IMR-90 (cell line): ENCODE measurements at regions not wholly inside any gene's neighbourhood (a gene's known extent, or its start where the extent isn't known, plus 50 kb on each side); places are given as distances from the start of the nearest gene placed in this dataset.
"Not testable (repeated sequence)": the region's sequence is repeated elsewhere in the genome, so short reads cannot be mapped to it uniquely, and the experiment has no call there.

Experiments
- ATAC-seq: fragments of 200-7000 bp; cut with Tn5 transposase; 2 replicates; pipeline ENCODE4 v1.9.1; 2020; ENCODE audit warnings: low read depth, mild to moderate bottlenecking, moderate library complexity
- BruUV-seq: library from RNA; stranded (reverse); fragments of 400-500 nt; replicated peaks from 2 replicates; lab custom pipeline; 2021; lab: Mats Ljungman, UMichigan
- CTCF ChIA-PET: fragments of 300-600 bp; formaldehyde crosslinking; extraction: SDS; loops from one replicate; lab custom pipeline; 2021; ENCODE audit warnings: antibody characterized with exemption; lab: Yijun Ruan, JAX
- POLR2A ChIA-PET: fragments of 300-600 bp; sonication (Branson Sonifier 250); formaldehyde crosslinking; loops from one replicate; lab custom pipeline; 2022; ENCODE audit warnings: antibody characterized with exemption; ENCODE audit not compliant: unreplicated experiment; lab: Charles Lee
- DNase-seq: peaks from one replicate; pipeline ENCODE4 v3.0.0; 2013
- H2AFZ ChIP-seq: replicated peaks from 2 replicates; pipeline ENCODE3; 2013; ENCODE audit warnings: low read length, mild to moderate bottlenecking; ENCODE audit not compliant: poor library complexity
- H2AK5ac ChIP-seq: 2 replicates; pipeline ENCODE4 v1.6.1; 2013; ENCODE audit warnings: low read depth, low read length, inconsistent platforms
- H2AK9ac ChIP-seq: replicated peaks from 2 replicates; pipeline ENCODE3; 2013; ENCODE audit warnings: mild to moderate bottlenecking, low read depth, low read length, moderate library complexity; ENCODE audit not compliant: poor library complexity
- H2BK120ac ChIP-seq: 2 replicates; pipeline ENCODE4 v1.6.1; 2013; ENCODE audit warnings: low read depth, low read length, inconsistent platforms
- H2BK15ac ChIP-seq: 3 replicates; pipeline ENCODE4 v1.6.1; 2013; ENCODE audit warnings: low read depth, low read length, inconsistent platforms
- H2BK20ac ChIP-seq: 2 replicates; pipeline ENCODE4 v1.6.1; 2013; ENCODE audit warnings: low read depth, mild to moderate bottlenecking, inconsistent platforms, low read length, moderate library complexity
- H2BK5ac ChIP-seq: 2 replicates; pipeline ENCODE4 v1.6.1; 2013; ENCODE audit warnings: mild to moderate bottlenecking, low read depth, low read length, inconsistent platforms; ENCODE audit not compliant: poor library complexity, severe bottlenecking
- H3K14ac ChIP-seq: replicated peaks from 2 replicates; pipeline ENCODE4 v1.6.1; 2013; ENCODE audit warnings: low read depth, low read length, inconsistent platforms
- H3K18ac ChIP-seq: 2 replicates; pipeline ENCODE4 v1.6.1; 2013; ENCODE audit warnings: low read depth, low read length, control low read depth
- H3K23ac ChIP-seq: 2 replicates; pipeline ENCODE4 v1.6.1; 2013; ENCODE audit warnings: low read depth, low read length, inconsistent platforms
- H3K27ac ChIP-seq: 2 replicates; pipeline ENCODE4 v1.5.1; 2013; ENCODE audit warnings: mild to moderate bottlenecking, control low read depth, low read length; ENCODE audit not compliant: insufficient read depth
- H3K27me3 ChIP-seq: 2 replicates; pipeline ENCODE4 v1.6.1; 2013; ENCODE audit warnings: low read length; ENCODE audit not compliant: control insufficient read depth, insufficient read depth
- H3K36me3 ChIP-seq: 2 replicates; pipeline ENCODE4 v1.6.1; 2013; ENCODE audit warnings: low read length, mixed read lengths; ENCODE audit not compliant: control insufficient read depth, insufficient read depth
- H3K4ac ChIP-seq: 2 replicates; pipeline ENCODE4 v1.6.1; 2013; ENCODE audit warnings: low read depth, low read length, inconsistent platforms
- H3K4me1 ChIP-seq: 2 replicates; pipeline ENCODE4 v1.6.1; 2013; ENCODE audit warnings: low read length, mixed read lengths; ENCODE audit not compliant: control insufficient read depth, insufficient read depth
- H3K4me2 ChIP-seq: 2 replicates; pipeline ENCODE4 v1.6.1; 2013; ENCODE audit warnings: low read depth, mild to moderate bottlenecking, control low read depth, low read length, moderate library complexity
- H3K4me3 ChIP-seq: 2 replicates; pipeline ENCODE4 v1.5.1; 2013; ENCODE audit warnings: low read depth, mild to moderate bottlenecking, control low read depth, low read length, moderate library complexity; ENCODE audit not compliant: insufficient read depth
- H3K56ac ChIP-seq: 2 replicates; pipeline ENCODE4 v1.6.1; 2013; ENCODE audit warnings: low read length, inconsistent platforms; ENCODE audit not compliant: insufficient read depth; ENCODE audit errors: extremely low read depth
- H3K79me1 ChIP-seq, 2 experiments: 2 replicates each; pipeline ENCODE4 v1.6.1; 2013; ENCODE audit warnings: low read length in 2 of 2, inconsistent platforms in 1 of 2, low read depth in 1 of 2
- H3K9ac ChIP-seq: 2 replicates; pipeline ENCODE4 v1.6.1; 2013; ENCODE audit warnings: low read depth, low read length, control low read depth
- H3K9me1 ChIP-seq: 2 replicates; pipeline ENCODE4 v1.6.1; 2013; ENCODE audit warnings: low read length, inconsistent platforms; ENCODE audit not compliant: insufficient read depth
- H3K9me3 ChIP-seq: 2 replicates; pipeline ENCODE4 v1.6.1; 2013; ENCODE audit warnings: low read length; ENCODE audit not compliant: control insufficient read depth, insufficient read depth
- H4K20me1 ChIP-seq: 2 replicates; pipeline ENCODE4 v1.6.1; 2013; ENCODE audit warnings: low read length, inconsistent platforms; ENCODE audit not compliant: insufficient read depth
- H4K5ac ChIP-seq: 2 replicates; pipeline ENCODE4 v1.6.1; 2013; ENCODE audit warnings: mild to moderate bottlenecking, low read depth, low read length, control low read depth
- H4K8ac ChIP-seq, 2 experiments: 2 replicates each; pipeline ENCODE4 v1.6.1; 2013; ENCODE audit warnings: low read depth in 2 of 2, low read length in 2 of 2, control low read depth in 1 of 2, inconsistent platforms in 1 of 2
- H4K91ac ChIP-seq: 2 replicates; pipeline ENCODE4 v1.6.1; 2013; ENCODE audit warnings: low read depth, low read length, inconsistent platforms; ENCODE audit not compliant: insufficient read depth
- WGBS, 2 experiments: methylation state at CpG; one replicate each; pipeline versions ENCODE4 v1.1.5 to v1.1.7; 2013; ENCODE audit warnings: missing lambda C conversion rate in 2 of 2; ENCODE audit not compliant: insufficient read length in 1 of 2; ENCODE audit errors: extremely low coverage in 2 of 2; 5-methylcytosine and 5-hydroxymethylcytosine counted together
- dilution Hi-C: fragments of 300-500 bp; cut with HindIII; formaldehyde crosslinking; loops from one replicate; pipeline ENCODE4 v1.14.3; 2018; ENCODE audit warnings: low sequenced_read_pairs; ENCODE audit not compliant: unreplicated experiment
- in situ Hi-C: fragments of 300-500 bp; cut with MboI; formaldehyde crosslinking; loops from 3 replicates; pipeline ENCODE4 v1.14.3; 2019; ENCODE audit warnings: low sequenced_read_pairs, inconsistent platforms, mixed read lengths
- intact Hi-C: fragments of 100-400 bp; cut with micrococcal nuclease; formaldehyde crosslinking; loops from 2 replicates; pipeline ENCODE4 v1.10.0; 2022

- H2BK120ac ChIP-seq, H4K5ac ChIP-seq, H3K27me3 ChIP-seq, H3K9me1 ChIP-seq, in situ Hi-C loops, H2AFZ ChIP-seq, H4K8ac ChIP-seq, H2AK9ac ChIP-seq, H3K36me3 ChIP-seq, H2BK20ac ChIP-seq, intact Hi-C loops, H2AK5ac ChIP-seq, H3K9me3 ChIP-seq, H3K4me1 ChIP-seq, H3K9ac ChIP-seq, H4K91ac ChIP-seq, H3K14ac ChIP-seq, H2BK15ac ChIP-seq, H3K4me2 ChIP-seq, H4K20me1 ChIP-seq, DNase-seq, BruUV-seq, CTCF ChIA-PET, H3K27ac ChIP-seq, H3K4me3 ChIP-seq, H3K4ac ChIP-seq, H3K79me1 ChIP-seq, H3K18ac ChIP-seq, POLR2A ChIA-PET, H2BK5ac ChIP-seq, ATAC-seq, H3K23ac ChIP-seq, H3K56ac ChIP-seq, dilution Hi-C loops: not testable (repeated sequence)
- 20% methylated on average over 3 of the region's 6 CpGs; no CpG with 5 or more reads in 1 of the 2 experiments for WGBS, 2 experiments
Measured at GRCh38 chr4:18090447-18090846, 68.9 kb upstream of the LCORL start.
